Bronchial epithelial cell (primary cell): ENCODE measurements at regions not wholly inside any gene's neighbourhood (a gene's known extent, or its start where the extent isn't known, plus 50 kb on each side); places are given as distances from the start of the nearest gene placed in this dataset.

ENCODE experiments used
- DNase-seq: peaks from one replicate; pipeline ENCODE4 v3.0.0-alpha.2; 2010; ENCODE audit warnings: low read depth
- FAIRE-seq: peaks from 2 replicates; lab custom pipeline; 2011; peaks lifted over from hg19 to GRCh38; lab: Jason Lieb, UNC
- H3K27me3 ChIP-seq: 2 replicates; pipeline ENCODE4 v1.5.1; 2011; ENCODE audit warnings: low read length; ENCODE audit not compliant: control insufficient read depth, insufficient read depth
- H3K36me3 ChIP-seq: 2 replicates; pipeline ENCODE4 v1.5.1; 2011; ENCODE audit warnings: low read length; ENCODE audit not compliant: control insufficient read depth, insufficient read depth
- H3K4me3 ChIP-seq: 2 replicates; pipeline ENCODE4 v1.5.1; 2011; ENCODE audit warnings: mild to moderate bottlenecking, low read depth, low read length, control low read depth
- TF ChIP-seq, protein P1 (sequence below): IDR thresholded peaks from 2 replicates; pipeline ENCODE4 v1.5.1; 2011; ENCODE audit warnings: mild to moderate bottlenecking, moderate library complexity, low read length, control low read depth, inconsistent platforms; ENCODE audit not compliant: insufficient read depth, severe bottlenecking

DNA sequence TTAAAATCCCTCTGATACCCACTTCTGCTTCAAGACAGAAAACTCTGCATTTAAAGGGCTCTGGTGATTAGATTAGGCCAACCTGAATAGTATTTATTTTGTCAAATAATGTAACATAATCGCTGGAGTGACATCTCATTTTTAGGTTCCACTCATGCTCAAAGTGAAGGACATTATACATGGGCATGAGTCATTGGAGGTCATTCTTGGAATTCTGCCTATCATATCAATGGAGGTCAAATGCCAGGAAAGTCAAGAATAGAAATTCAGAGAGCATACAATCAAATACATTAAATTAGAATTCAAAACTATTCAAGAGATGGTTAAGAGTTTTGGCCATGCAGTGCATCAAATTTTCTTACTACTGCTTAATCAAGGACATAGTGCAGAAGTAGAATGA is 50.8 kb upstream of the PRSS1 start:
- Histone ChIP-seq H3K4me3 (no peak overlapping the region), H3K27me3 (no peaks in the 10 kb centered on the region), H3K36me3 (no peaks in the 10 kb centered on the region)
- FAIRE-seq: no peak
- no peak for DNase-seq
- TF ChIP-seq, protein P1, sequence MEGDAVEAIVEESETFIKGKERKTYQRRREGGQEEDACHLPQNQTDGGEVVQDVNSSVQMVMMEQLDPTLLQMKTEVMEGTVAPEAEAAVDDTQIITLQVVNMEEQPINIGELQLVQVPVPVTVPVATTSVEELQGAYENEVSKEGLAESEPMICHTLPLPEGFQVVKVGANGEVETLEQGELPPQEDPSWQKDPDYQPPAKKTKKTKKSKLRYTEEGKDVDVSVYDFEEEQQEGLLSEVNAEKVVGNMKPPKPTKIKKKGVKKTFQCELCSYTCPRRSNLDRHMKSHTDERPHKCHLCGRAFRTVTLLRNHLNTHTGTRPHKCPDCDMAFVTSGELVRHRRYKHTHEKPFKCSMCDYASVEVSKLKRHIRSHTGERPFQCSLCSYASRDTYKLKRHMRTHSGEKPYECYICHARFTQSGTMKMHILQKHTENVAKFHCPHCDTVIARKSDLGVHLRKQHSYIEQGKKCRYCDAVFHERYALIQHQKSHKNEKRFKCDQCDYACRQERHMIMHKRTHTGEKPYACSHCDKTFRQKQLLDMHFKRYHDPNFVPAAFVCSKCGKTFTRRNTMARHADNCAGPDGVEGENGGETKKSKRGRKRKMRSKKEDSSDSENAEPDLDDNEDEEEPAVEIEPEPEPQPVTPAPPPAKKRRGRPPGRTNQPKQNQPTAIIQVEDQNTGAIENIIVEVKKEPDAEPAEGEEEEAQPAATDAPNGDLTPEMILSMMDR: no peak

DNA sequence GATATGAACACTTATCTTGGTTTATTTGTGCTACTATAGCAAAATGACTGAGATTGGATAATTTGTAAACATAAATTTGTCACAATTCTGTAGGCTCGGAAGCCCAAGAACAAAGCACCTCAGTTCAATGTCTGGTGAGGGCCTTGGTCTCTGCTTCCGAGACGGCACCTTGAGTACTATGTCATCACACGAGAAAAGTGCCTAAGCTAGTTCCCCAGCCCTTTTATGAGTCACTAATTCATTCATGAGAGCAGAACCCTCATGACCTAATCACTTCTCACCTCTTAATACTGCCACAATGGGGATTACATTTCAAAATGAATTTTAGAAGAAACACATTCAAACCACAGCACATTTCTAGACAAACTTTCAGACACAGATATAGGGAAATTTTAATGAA is 52.0 kb upstream of the PRSS1 start:
- TF ChIP-seq, protein P1: no peak
- H3K27me3 ChIP-seq: no peaks in the 10 kb centered on the region
- FAIRE-seq: peak; percentile 55
- no peaks in the 10 kb centered on the region for H3K36me3 ChIP-seq
- H3K4me3 ChIP-seq: no peak overlapping the region
- peak; percentile 85 for DNase-seq

DNA sequence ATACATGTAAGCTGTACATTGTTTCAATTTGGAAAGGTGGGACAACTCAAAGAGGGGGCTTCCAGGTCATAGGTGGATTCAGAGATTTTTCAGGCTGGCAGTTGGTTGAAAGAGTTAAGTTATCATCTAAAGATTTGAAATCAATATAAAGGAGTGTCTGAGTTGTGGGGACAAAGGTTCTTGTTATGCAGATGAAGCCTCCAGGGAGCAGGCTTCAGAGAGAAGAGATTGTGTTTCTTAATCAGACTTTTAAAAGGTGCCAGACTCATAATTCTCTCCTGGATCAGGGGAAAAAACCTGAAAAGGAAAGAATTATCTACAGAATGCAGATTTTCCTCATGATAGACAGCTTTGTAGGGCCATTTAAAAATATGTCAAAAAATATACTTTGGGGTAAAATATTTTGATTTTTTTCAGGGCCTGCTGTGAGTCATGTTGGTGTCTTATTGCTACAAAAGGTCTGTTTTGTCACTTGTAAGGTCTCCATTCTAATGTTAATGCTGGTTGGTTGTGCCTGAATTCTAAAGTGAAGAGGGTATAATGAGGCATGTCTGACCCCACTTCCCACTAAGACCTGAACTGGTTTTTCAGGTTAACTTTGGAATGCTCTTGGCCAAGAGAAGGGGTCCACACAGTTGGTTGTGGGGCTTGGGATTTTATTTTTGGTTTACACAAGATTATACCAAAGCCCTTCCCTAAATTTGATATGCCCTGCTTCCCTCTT is 52.7 kb upstream of the PRSS1 start:
- no peaks in the 10 kb centered on the region for H3K27me3 ChIP-seq
- no peaks in the 10 kb centered on the region for H3K36me3 ChIP-seq
- TF ChIP-seq, protein P1: no peak
- DNase-seq (no peak), FAIRE-seq (no peak)
- no peak overlapping the region for H3K4me3 ChIP-seq

DNA sequence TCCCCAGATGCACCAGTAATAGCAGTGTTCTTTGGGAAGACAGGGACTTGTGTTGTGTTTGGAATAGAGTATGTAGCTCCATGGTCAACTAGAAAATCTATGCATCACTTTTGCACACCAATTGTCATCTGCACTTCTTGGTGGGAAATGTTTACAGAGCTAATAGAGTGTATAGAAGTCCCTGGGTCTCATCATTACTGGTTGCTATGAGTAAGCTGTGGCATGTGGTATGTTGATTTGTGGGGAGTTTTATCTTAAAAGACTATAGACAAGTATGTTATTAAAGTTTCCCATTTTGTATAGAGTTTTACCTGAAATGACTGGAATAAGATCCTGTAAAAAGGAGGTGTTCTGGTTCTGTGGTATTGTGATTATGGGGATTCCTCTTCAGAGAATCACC is 55.4 kb upstream of the PRSS1 start:
- H3K27me3 ChIP-seq: no peaks in the 10 kb centered on the region
- H3K36me3 ChIP-seq: no peaks in the 10 kb centered on the region
- no peak overlapping the region for H3K4me3 ChIP-seq
- FAIRE-seq (no peak), DNase-seq (no peak)
- TF ChIP-seq, protein P1: no peak

DNA sequence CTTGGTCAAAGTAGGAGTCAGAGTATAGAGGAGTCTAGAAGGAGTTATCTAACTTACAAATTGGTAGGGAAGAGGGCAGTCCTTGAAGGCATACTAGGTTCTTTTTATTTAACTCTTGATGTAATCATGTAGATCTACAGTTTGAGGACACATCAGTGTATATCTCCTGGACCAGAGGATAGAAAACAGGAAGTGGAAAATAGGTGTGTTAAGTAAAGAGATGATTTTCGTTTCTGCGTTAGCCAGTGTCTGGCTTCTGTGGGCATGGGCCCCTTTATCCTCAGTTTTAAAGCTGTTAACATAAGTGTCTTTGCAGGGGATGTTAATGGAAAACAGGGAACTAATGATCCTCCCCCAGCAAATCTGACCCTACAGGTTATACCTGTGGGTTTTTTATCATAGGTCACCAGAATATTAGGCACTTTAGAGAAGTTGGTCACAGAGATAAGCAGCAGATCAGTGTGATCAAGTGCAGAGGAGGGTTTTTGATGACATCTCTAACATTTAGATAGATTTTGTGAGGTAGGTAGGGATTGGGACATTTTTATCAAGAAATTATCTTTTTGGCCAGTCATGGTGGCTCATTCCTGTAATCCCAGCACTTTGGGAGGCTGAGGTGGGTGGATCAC is 58.6 kb upstream of the PRSS1 start:
- TF ChIP-seq, protein P1: no peak
- FAIRE-seq: no peak

More for the DNA sequence above, 58.6 kb upstream of the PRSS1 start:
- no peaks in the 10 kb centered on the region for H3K36me3 ChIP-seq
- H3K4me3 ChIP-seq: no peak overlapping the region
- no peaks in the 10 kb centered on the region for H3K27me3 ChIP-seq
- DNase-seq: no peak
